ENCODE measurements at regions not wholly inside any gene's neighbourhood (a gene's known extent, or its start where the extent isn't known, plus 50 kb on each side); places are given as distances from the start of the nearest gene placed in this dataset.

- H3K36me3 ChIP-seq (ENCODE audit: low read depth, missing control alignments), result no peaks in the 10 kb centered on the region
- H3K4me3 ChIP-seq, result no peak overlapping the region
- H3K27me3 ChIP-seq, result no peaks in the 10 kb centered on the region
- H3K4me1 ChIP-seq, result no peaks in the 10 kb centered on the region
- no peak for DNase-seq
- H3K9me3 ChIP-seq, result no peaks in the 10 kb centered on the region
- intact Hi-C loops (cut with DNase I; ENCODE audit: low total_unique reads), result no loop called here
- 84 to 87% methylated on average over 5 of the region's 5 CpGs for WGBS, 2 donors
- TF ChIP-seq POLR2A (IDR thresholded peaks at IDR 0.05) (no peak), CTCF (IDR thresholded peaks at IDR 0.05) (no peak)
- no peak overlapping the region for H3K27ac ChIP-seq
Measured at GRCh38 chr2:223199531-223200515, 147.8 kb downstream of the KCNE4 start.

GRCh38 chr2:223203971-223204929 is 152.3 kb downstream of the KCNE4 start:
- Histone ChIP-seq H3K4me3 (no peak overlapping the region), H3K27ac (no peak overlapping the region), H3K4me1 (no peaks in the 10 kb centered on the region), H3K36me3 (ENCODE audit: low read depth, missing control alignments) (no peaks in the 10 kb centered on the region), H3K27me3 (no peaks in the 10 kb centered on the region), H3K9me3 (no peaks in the 10 kb centered on the region)
- WGBS, 2 donors, result 69 to 70% methylated on average over 4 of the region's 4 CpGs
- intact Hi-C loops (cut with DNase I; ENCODE audit: low total_unique reads), result no loop called here
- DNase-seq, result no peak
- TF ChIP-seq CTCF (IDR thresholded peaks at IDR 0.05), result no peak
- no peak for TF ChIP-seq POLR2A (IDR thresholded peaks at IDR 0.05)

GRCh38 chr2:223210489-223210888 is 158.5 kb downstream of the KCNE4 start:
- Histone ChIP-seq H3K27ac (no peak overlapping the region), H3K4me3 (no peak overlapping the region), H3K4me1 (no peaks in the 10 kb centered on the region), H3K27me3 (no peaks in the 10 kb centered on the region), H3K9me3 (no peaks in the 10 kb centered on the region), H3K36me3 (ENCODE audit: low read depth, missing control alignments) (no peaks in the 10 kb centered on the region)
- 90 to 91% methylated on average over 2 of the region's 2 CpGs for WGBS, 2 donors
- intact Hi-C loops (cut with DNase I; ENCODE audit: low total_unique reads), result no loop called here
- no peak for DNase-seq
- TF ChIP-seq CTCF (IDR thresholded peaks at IDR 0.05) (no peak), POLR2A (IDR thresholded peaks at IDR 0.05) (no peak)

- Histone ChIP-seq H3K4me3 (no peak overlapping the region), H3K4me1 (no peaks in the 10 kb centered on the region), H3K27me3 (no peaks in the 10 kb centered on the region), H3K9me3 (no peaks in the 10 kb centered on the region), H3K36me3 (ENCODE audit: low read depth, missing control alignments) (no peaks in the 10 kb centered on the region), H3K27ac (no peak overlapping the region)
- intact Hi-C loops (cut with DNase I; ENCODE audit: low total_unique reads), result no loop called here
- no peak for DNase-seq
- TF ChIP-seq POLR2A (IDR thresholded peaks at IDR 0.05), result no peak
- TF ChIP-seq CTCF (IDR thresholded peaks at IDR 0.05), result no peak
- WGBS, 2 donors, result 53 to 64% methylated on average over 5 of the region's 5 CpGs
Measured at GRCh38 chr2:223214394-223215253, 162.6 kb downstream of the KCNE4 start.
